ENCODE measurements at regions not wholly inside any gene's neighbourhood (a gene's known extent, or its start where the extent isn't known, plus 50 kb on each side); places are given as distances from the start of the nearest gene placed in this dataset.
"Not testable (repeated sequence)": the region's sequence is repeated elsewhere in the genome, so short reads cannot be mapped to it uniquely, and the experiment has no call there.

- no peak overlapping the region for H3K4me3 ChIP-seq (ENCODE audit: low read depth, low read length)
- TF ChIP-seq CTCF (IDR thresholded peaks at IDR 0.05; ENCODE audit: borderline replicate concordance, insufficient read depth, low read depth, low read length) = no peak
Measured at GRCh38 chr7:91570560-91570959, 306.3 kb downstream of the FZD1 start.

DNA sequence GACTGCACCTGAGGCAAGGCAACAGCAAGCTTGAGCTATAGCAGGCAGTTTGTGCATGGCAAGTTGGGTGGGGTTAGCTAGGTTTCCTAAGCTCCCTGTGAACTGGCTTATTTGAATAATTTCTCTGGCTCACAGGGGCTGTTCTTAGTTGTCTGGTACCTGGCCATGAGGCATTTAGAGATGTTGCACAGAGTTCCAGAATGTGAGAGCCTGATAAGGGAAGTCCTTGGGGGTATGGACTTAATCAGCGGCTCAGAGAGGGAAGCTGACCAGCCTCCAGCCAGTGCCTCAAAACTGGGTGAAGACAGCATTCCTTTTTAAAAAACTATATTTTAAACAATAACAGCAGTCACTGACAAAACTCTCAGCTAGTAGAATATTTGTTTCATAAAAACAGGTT, 307.4 kb downstream of the FZD1 start:
- no peak for TF ChIP-seq CTCF (IDR thresholded peaks at IDR 0.05; ENCODE audit: borderline replicate concordance, insufficient read depth, low read depth, low read length)

DNA sequence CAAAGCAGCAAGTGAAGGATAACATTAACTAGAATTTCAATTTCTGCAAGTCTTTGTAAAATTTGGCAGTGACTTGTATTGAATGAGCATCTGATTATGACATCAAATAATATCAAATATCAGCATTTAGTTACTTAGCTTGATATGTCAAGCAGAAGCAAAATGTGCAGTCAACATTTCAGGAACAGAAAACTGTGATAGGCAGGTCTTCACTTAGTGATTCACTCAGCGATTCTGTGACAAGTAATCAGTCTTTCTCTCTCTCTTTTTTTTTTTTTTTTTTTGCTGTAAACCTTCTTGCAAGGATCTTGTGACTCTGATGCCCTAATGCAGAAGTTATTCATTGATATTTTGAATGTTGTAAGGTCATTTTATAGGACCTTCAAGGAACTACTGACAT, 307.1 kb downstream of the MTERF1 start:
- no peak overlapping the region for H3K4me3 ChIP-seq (ENCODE audit: low read depth, low read length)
- TF ChIP-seq CTCF (IDR thresholded peaks at IDR 0.05; ENCODE audit: borderline replicate concordance, insufficient read depth, low read depth, low read length) = no peak

More for the DNA sequence above, 307.4 kb downstream of the FZD1 start:
- H3K4me3 ChIP-seq (ENCODE audit: low read depth, low read length) = no peak overlapping the region

DNA sequence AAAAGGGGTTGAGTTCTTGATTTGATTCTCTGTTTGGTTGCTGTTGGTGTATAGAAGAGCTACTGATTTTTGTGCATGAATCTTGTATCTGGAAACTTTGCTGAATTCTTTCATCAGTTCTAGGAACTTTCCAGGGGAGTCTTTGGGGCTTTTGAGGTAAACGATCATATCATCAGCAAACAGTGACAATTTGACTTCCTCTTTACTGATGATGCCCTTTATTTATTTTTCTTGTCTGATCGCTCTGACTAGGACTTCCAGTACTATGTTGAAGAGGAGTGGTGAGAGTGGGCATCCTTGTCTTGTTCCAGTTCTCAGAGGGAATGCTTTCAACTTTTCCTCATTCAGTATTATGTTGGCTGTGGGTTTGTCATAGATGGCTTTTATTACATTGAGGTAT, 304.0 kb downstream of the MTERF1 start:
- H3K4me3 ChIP-seq (ENCODE audit: low read depth, low read length) = not testable (repeated sequence)

DNA sequence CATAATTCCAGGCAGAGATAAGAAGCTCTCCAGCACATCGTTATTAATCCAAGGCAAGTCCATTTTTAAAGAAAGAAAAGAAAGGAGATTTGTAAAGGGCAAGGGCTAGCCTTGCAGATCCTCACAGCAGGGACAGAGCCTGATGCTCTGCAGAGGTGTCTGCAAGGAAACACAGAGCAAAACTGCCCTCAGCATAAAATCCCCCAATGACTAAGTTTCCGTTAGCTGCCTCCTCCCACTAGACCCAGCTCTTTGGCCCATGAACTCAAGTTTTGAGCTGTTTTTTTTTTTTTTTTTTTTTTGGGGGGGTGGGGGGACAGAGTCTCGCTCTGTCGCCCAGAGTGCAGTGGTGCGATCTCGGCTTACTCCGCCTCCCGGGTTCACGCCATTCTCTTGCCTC, 300.7 kb downstream of the MTERF1 start:
- no peak overlapping the region for H3K4me3 ChIP-seq (ENCODE audit: low read depth, low read length)
- TF ChIP-seq CTCF (IDR thresholded peaks at IDR 0.05; ENCODE audit: borderline replicate concordance, insufficient read depth, low read depth, low read length) = no peak

DNA sequence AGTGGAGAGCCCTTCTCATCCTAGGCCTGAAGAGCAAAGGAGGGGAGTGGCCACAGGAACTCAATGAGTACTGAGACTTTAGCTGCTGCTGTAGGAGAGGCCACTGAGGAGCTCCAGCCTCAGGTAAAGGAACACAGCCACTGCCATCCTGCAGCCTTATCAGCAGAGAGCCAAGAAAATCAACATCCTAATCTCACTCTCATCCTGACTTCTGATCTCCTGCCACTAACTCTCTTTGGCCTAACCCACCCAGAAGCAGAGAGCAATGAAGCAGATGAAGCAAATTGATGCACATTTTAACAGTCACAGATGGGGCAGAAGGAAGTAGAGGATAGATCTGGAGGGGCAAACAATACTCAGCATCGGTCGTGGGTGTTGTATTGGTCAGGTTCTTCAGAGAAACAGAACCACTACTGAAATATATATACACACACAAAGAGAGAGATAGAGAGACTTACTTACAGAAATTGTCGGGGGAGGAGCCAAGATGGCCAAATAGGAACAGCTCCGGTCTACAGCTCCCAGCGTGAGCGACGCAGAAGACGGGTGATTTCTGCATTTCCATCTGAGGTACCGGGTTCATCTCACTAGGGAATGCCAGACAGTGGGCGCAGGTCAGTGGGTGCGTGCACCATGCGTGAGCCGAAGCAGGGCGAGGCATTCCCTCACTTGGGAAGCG, 297.6 kb downstream of the MTERF1 start:
- TF ChIP-seq CTCF (IDR thresholded peaks at IDR 0.05; ENCODE audit: borderline replicate concordance, insufficient read depth, low read depth, low read length) = no peak
- H3K4me3 ChIP-seq (ENCODE audit: low read depth, low read length) = no peak overlapping the region

DNA sequence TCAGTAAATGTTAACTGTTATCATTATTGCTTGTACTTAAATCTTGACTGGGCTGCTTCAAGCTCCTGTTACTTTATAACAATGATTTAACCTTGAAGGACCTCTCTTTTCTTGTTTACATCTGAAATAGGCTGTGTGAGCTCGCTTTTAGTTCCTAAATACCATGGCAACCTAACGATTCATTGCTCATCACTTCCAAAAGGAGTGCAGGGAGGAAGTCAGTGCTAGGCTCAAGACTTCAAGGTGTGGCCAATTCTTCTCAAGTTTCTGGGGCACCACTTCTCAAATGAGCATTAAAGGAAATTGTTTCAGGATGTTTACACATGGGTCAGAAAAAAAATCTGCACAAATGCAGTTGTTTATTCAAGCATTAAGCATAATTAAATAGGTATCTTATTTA, 284.2 kb downstream of the MTERF1 start:
- H3K4me3 ChIP-seq (ENCODE audit: low read depth, low read length) = no peak overlapping the region
- no peak for TF ChIP-seq CTCF (IDR thresholded peaks at IDR 0.05; ENCODE audit: borderline replicate concordance, insufficient read depth, low read depth, low read length)

DNA sequence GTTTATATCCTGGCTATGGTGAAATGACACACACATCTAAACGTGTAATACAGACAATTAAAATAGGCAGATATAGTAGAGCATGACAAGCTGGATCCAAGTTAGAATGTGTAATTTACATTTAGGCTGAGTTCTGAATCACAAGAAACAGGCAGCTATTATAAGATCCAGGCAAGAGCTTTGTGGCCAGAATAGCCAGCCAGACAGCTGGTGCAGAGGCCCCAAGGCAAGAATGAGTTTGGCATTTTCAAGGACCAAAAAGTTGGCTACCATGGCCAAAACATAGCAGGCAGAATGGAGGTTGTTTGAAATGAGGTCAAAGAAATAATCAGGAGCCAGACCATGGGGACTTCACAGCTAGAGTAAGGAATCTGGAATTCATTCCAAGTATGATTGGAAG, 281.7 kb downstream of the MTERF1 start:
- H3K4me3 ChIP-seq (ENCODE audit: low read depth, low read length) = no peak overlapping the region
- no peak for TF ChIP-seq CTCF (IDR thresholded peaks at IDR 0.05; ENCODE audit: borderline replicate concordance, insufficient read depth, low read depth, low read length)
